HG02973 (cell line): ENCODE measurements at regions not wholly inside any gene's neighbourhood (a gene's known extent, or its start where the extent isn't known, plus 50 kb on each side); places are given as distances from the start of the nearest gene placed in this dataset.

Source experiments
- ATAC-seq: cut with Tn5 transposase; IDR thresholded peaks from one replicate; pipeline ENCODE4 v1.9.1; 2021; ENCODE audit warnings: moderate library complexity; ENCODE audit not compliant: unreplicated experiment

DNA sequence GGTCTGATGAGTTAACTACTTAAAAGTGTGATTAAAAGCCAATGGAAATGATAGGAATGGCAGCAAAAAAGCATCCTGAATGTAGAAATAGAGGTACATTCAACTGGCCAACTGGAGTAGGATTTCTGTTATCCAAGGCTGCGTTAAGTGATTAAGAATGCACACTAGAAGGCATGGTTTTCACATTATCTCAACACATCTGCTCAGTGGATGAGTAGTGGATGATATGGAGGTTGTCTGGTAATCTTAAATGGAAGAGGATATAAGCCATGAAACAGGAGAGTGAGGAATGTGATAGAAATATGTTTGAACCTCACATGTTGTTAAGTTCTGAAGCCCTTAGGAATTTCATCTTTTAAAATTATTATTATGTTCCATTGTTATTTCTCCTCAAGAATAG, 839.9 kb downstream of the USP25 start:
- no peak for ATAC-seq

GRCh38 chr21:16570171-16570570, 840.4 kb downstream of the USP25 start:
- ATAC-seq, result no peak

GRCh38 chr21:16570856-16571255, 841.1 kb downstream of the USP25 start:
- ATAC-seq, result no peak

GRCh38 chr21:16571594-16571993, 841.8 kb downstream of the USP25 start:
- ATAC-seq, result no peak

DNA sequence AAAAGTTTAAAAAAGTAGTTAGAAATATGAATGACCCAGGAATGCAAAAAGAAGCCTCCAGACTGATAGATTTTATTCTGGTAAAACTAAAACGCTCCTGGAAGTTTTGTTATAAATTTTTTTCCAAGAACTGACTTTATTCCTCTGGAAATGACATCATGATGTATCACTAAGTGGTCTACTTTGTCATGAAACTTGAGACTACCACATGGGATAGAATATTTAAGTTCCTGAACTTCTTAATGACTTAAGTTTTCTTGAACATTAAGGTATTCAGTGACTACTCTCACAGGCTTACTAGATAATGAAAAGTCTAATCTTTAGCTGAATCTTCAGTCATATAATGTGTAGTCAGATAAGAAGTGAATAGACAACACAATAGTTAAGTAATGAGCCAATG, 842.2 kb downstream of the USP25 start:
- ATAC-seq, result no peak

GRCh38 chr21:16573578-16573977, 843.8 kb downstream of the USP25 start:
- ATAC-seq, result no peak

DNA sequence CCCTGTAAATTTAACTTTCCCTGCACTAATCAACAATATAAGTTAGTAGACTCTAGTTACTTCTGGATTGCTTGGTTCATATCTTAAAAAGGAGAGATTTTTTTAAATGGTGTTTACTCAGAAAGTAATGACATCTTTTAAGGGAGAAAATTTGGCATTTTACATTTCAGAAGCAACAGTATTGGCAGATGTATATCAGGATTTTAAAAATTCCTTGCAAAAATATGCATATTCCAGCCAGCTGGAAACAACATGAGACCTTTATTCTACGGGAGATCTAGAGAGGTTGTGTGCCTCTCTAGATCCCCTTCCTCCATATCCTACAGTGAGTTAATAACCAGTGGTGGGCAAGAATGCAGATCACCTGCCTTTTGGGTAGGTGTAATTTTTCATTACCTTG, 848.2 kb downstream of the USP25 start:
- ATAC-seq, result no peak

- ATAC-seq, result no peak
These were observed 849.1 kb downstream of the USP25 start for GRCh38 chr21:16578912-16579311.

DNA sequence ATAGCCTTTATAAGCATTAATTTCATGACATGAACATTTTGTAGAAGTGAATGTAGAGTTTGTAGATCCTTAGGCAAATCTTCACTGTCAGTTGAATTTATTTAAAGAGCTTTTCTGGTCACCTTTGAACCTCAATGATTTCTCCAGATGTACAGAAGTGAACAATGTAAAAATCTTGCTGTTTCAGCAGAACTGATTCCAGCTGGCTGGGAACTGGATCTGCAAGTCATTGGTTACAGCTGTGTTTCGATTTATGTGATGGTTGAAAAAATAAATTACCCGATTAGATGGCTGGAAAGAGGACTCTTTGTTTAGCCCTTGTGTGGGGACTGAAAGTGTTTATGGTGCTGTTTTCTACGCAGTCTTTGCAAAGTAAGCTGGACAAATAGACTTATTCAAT, 849.8 kb downstream of the USP25 start:
- ATAC-seq, result no peak

DNA sequence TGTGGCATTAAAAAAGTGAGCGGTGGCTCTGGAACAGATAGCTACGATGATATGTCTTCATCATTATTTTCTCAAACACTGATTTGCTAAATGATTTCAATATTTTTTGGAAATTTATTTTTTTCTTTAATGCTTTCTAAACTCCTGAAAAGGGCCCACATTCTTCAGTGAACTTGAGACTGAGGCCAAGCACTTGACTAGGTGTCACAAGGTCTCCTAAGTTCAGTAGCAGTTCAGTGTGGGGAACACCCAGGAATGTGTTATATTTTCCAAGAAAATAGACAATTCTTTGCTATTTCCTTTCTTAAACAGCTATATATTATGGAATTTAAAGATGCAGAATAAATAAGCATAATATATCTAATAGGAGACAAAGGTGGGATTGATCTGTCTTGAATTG, 850.9 kb downstream of the USP25 start:
- no peak for ATAC-seq

DNA sequence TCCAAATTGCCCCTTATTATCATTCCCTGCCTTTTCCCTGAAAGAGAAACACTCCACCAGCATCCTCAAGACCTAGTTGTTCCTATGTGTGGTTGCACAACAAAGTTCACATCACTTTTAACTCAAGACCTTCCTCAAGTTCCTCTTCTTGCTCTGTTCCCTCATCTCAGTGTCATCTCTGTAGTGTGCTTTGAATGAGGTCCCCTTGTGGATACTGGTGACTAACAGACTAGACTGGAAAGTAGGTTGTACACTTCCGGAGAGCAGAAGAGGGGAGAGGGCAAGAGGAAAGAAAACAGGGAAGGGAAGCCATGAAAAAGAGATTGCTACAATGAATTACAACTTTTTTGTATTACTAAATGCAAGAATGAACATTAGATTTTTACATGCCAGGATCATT, 853.8 kb downstream of the USP25 start:
- ATAC-seq, result no peak

GRCh38 chr21:16584756-16585155, 855.0 kb downstream of the USP25 start:
- ATAC-seq, result no peak

- ATAC-seq, result no peak
These were observed 856.1 kb downstream of the USP25 start for GRCh38 chr21:16585896-16586295.

DNA sequence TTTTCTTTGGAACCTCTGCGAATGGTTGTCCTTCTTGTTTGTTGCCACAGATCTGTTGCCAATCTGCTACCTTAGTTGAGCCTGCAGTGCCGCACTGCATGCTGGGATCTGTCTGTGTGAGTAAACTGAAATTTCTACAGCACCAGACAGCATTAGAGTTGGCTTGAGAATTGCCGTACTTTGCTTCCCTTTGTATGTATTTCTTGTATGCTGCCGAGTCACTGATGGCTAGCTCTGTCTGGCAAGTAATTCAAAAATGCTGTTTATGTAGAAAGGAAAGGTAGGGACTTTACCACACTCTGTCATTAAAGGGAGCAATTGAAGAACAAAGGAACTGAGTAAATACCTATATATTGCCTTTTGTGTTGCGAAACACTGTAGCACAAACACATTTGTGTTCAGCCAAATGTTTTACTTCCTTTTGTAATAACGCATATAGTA, 857.4 kb downstream of the USP25 start:
- no peak for ATAC-seq

GRCh38 chr21:16587681-16588375, 858.0 kb downstream of the USP25 start:
- no peak for ATAC-seq

GRCh38 chr21:16588433-16588860, 858.7 kb downstream of the USP25 start:
- ATAC-seq, result no peak

DNA sequence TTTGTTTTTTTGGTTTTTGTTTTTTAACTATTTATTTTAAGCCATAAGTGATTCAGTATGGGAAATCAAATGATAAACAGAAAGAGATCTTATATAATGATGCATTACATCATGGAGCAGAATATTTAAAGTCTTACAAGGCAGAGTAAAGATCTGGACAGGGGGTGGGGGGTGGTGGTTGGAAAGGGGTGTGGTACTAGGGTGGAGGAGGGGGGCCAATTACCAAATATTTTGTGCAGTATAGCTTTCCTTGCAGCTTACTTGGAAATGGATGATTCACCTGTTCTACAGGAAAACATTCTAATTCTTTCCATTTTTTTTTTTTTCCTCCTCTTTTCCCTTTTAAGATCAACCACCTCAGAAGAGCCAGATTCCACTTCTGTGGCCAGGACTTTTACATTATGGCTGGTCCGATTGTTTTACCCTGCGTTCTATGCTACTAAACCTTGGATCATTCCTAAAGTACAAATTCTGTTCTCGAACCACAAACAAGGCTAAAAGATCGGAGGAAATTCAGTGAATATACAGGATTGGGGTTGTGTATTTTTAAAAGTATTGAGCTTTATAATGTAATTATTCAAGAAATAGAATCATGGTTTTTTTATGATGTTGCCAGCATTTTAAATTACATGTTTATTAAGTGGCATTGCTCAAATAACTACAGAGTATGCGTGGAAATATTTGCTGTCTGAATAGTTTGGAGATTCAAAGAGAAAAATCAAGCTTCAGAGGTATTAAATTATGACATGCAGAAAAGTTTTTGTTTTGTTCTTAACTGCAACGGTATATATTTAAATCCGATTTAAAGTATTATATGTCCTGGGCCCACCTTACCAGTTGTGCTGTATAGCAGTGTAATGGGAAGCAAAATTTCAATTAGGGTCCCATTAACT, 859.5 kb downstream of the USP25 start:
- no peak for ATAC-seq

GRCh38 chr21:16590186-16590585, 860.4 kb downstream of the USP25 start:
- ATAC-seq, result no peak

DNA sequence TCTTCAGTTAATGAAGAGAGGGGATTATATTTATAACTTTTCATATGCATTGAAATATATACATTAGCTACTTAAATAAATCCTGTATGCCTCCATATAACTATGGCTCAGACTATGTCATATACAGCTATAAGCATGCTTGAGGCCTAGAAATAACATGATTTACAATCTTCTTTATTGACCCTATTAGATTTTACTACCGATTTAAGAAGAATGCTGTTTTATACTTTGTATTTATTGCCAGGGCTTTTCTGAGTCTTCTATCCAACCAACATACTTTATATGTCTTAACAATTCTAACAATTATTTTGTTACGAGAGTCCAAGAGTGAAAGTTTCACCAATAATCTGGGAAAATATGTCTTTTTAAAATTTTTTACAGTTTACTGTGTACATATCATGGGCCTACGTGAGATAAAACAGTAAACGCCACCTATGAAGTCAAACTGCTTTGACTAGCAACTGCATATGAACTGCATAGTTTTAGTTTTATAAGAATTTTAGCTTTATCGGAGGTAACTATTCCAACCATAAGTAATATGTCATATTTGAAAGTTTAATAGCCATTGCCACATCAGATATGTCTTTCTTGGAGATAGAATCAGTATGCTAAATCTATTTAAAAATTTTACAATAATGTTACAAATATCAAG, 861.0 kb downstream of the USP25 start:
- ATAC-seq, result no peak

GRCh38 chr21:16592381-16592780, 862.6 kb downstream of the USP25 start:
- no peak for ATAC-seq

DNA sequence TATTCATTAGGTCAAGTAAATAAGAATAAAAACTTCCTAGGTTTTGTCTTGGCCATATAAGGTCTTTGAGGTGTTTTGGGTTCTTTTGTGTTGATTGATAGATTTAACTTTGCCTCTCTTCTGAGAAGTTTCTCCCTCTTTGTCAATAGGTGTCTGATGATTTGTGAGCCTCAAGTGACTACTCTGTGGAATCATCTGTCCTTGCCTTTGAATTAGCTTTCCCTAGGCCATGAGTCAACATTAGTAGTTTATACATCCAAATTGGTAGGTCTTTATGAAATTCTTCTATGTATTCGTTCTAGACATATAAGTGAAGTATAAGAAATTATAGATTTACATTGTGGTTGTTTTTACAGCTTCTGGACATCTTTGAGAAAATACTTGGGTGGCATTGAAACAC, 864.4 kb downstream of the USP25 start:
- no peak for ATAC-seq

- ATAC-seq, result no peak
These were observed 866.6 kb downstream of the USP25 start for GRCh38 chr21:16596369-16596768.
